ENCODE measurements at regions not wholly inside any gene's neighbourhood (a gene's known extent, or its start where the extent isn't known, plus 50 kb on each side); places are given as distances from the start of the nearest gene placed in this dataset.

DNA sequence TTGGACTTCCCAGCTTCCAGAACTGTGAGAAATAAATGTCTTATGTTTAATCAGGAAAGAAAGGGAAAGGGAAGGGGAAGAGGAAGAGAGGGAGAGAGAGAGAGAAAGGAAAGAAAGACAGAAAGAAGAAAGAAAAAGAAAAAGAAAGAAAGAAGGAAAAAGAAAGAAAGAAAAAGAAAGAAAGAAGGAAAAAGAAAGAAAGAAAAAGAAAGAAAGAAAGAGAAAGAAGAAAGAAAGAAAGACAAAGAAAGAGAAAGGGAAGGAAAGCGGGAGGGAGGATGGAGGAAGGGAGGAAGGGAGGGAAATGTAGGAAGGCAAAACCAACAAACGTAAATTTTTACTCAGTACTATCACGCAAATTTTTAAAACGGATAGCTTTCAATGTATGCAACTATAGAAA is 2281.8 kb downstream of the LRRC4C start:
- Mint-ChIP-seq H3K36me3 (peaks cover 32% of the 10 kb centered on the region), H3K27me3 (ENCODE audit: low read depth) (no peaks in the 10 kb centered on the region; the same call in 1 of the 2 replicates), H3K27ac (no peak overlapping the region), H3K4me1 (peaks cover 4% of the 10 kb centered on the region), H3K4me3 (no peak overlapping the region), H3K9me3 (peaks cover 46% of the 10 kb centered on the region)
- DNase-seq (ENCODE audit: low spot score) = no peak
- TF ChIP-seq, protein P1, sequence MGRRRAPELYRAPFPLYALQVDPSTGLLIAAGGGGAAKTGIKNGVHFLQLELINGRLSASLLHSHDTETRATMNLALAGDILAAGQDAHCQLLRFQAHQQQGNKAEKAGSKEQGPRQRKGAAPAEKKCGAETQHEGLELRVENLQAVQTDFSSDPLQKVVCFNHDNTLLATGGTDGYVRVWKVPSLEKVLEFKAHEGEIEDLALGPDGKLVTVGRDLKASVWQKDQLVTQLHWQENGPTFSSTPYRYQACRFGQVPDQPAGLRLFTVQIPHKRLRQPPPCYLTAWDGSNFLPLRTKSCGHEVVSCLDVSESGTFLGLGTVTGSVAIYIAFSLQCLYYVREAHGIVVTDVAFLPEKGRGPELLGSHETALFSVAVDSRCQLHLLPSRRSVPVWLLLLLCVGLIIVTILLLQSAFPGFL (CRISPR knock-in tag; IDR thresholded peaks at IDR 0.05; ENCODE audit: borderline replicate concordance) = no peak
- TF ChIP-seq NFATC4 (CRISPR knock-in tag; IDR thresholded peaks at IDR 0.05) (no peak), FOXK1 (CRISPR knock-in tag; IDR thresholded peaks at IDR 0.05) (no peak), ELF4 (CRISPR knock-in tag; IDR thresholded peaks at IDR 0.05; ENCODE audit: low read depth) (no peak), NFYB (CRISPR knock-in tag; conservative IDR thresholded peaks at IDR 0.05; ENCODE audit: low read depth) (no peak), ZNF396 (CRISPR knock-in tag; IDR thresholded peaks at IDR 0.05; ENCODE audit: borderline replicate concordance) (no peak), ZNF232 (CRISPR knock-in tag; IDR thresholded peaks at IDR 0.05) (no peak), HMGA2 (CRISPR knock-in tag; IDR thresholded peaks at IDR 0.05) (no peak), SP1 (CRISPR knock-in tag; conservative IDR thresholded peaks at IDR 0.05) (no peak), FOXP1 (CRISPR knock-in tag; IDR thresholded peaks at IDR 0.05; ENCODE audit: borderline replicate concordance) (no peak), KAT7 (CRISPR knock-in tag; IDR thresholded peaks at IDR 0.05; ENCODE audit: borderline replicate concordance) (no peak), CREM (CRISPR knock-in tag; IDR thresholded peaks at IDR 0.05) (no peak)
- TF ChIP-seq, protein P2, sequence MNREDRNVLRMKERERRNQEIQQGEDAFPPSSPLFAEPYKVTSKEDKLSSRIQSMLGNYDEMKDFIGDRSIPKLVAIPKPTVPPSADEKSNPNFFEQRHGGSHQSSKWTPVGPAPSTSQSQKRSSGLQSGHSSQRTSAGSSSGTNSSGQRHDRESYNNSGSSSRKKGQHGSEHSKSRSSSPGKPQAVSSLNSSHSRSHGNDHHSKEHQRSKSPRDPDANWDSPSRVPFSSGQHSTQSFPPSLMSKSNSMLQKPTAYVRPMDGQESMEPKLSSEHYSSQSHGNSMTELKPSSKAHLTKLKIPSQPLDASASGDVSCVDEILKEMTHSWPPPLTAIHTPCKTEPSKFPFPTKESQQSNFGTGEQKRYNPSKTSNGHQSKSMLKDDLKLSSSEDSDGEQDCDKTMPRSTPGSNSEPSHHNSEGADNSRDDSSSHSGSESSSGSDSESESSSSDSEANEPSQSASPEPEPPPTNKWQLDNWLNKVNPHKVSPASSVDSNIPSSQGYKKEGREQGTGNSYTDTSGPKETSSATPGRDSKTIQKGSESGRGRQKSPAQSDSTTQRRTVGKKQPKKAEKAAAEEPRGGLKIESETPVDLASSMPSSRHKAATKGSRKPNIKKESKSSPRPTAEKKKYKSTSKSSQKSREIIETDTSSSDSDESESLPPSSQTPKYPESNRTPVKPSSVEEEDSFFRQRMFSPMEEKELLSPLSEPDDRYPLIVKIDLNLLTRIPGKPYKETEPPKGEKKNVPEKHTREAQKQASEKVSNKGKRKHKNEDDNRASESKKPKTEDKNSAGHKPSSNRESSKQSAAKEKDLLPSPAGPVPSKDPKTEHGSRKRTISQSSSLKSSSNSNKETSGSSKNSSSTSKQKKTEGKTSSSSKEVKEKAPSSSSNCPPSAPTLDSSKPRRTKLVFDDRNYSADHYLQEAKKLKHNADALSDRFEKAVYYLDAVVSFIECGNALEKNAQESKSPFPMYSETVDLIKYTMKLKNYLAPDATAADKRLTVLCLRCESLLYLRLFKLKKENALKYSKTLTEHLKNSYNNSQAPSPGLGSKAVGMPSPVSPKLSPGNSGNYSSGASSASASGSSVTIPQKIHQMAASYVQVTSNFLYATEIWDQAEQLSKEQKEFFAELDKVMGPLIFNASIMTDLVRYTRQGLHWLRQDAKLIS (CRISPR knock-in tag; IDR thresholded peaks at IDR 0.05; ENCODE audit: borderline replicate concordance) = no peak
- TF ChIP-seq, protein P3, sequence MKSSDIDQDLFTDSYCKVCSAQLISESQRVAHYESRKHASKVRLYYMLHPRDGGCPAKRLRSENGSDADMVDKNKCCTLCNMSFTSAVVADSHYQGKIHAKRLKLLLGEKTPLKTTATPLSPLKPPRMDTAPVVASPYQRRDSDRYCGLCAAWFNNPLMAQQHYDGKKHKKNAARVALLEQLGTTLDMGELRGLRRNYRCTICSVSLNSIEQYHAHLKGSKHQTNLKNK (CRISPR knock-in tag; IDR thresholded peaks at IDR 0.05) = no peak
- TF ChIP-seq, protein P4, sequence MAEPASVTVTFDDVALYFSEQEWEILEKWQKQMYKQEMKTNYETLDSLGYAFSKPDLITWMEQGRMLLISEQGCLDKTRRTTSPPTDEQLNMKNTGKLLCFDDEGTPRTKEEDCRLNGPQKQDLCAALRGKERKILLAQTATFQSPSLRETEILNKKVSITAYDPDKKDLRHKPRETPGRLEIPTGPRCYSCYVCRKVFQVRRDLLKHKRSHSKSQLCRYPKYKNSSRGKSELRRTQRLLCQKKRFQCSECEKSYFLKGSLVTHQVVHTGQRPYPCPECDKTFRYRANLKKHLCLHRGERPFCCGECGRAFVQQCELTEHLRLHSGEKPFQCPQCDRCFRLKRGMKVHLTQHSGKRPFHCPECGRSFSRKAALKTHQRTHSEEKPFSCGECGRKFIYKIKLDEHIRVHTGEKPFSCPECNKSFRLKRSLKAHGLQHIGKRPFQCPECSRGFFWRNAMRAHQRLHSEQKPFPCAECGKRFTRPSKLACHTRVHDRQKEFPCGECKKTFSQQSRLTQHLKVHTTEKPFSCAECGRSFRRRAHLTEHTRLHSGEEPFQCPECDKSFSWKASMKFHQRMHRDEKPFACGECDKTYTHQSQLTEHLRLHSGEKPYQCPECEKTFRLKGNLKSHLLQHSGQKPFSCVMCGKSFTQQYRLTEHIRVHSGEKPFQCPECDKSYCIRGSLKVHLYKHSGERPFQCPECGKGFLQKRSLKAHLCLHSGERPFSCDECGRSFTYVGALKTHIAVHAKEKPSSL (CRISPR knock-in tag; conservative IDR thresholded peaks at IDR 0.05) = no peak
- TF ChIP-seq, protein P5, sequence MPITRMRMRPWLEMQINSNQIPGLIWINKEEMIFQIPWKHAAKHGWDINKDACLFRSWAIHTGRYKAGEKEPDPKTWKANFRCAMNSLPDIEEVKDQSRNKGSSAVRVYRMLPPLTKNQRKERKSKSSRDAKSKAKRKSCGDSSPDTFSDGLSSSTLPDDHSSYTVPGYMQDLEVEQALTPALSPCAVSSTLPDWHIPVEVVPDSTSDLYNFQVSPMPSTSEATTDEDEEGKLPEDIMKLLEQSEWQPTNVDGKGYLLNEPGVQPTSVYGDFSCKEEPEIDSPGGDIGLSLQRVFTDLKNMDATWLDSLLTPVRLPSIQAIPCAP (CRISPR knock-in tag; IDR thresholded peaks at IDR 0.05) = no peak
- ATAC-seq = no peak
- ChIA-PET POLR2A (no interaction called here), CTCF (no interaction called here)

DNA sequence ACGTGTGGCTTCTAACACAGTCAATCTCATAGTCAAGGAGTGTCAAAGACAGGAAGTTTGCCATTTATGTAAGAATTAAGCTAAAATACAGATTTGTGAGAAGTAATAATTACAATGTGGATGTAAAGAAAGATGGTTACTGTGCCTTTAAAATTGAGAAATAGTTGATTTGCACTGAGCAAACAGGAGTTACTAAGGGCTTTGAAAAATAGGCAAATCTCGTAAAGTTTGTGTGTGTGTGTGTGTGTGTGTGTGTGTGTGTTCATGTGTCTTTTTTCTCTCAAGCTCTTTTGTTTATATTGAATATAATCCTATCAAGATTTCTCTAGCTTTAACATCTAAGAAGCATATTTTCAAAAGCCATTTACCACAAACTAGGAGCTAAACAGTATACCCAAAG is 2284.5 kb downstream of the LRRC4C start:
- no peak for DNase-seq (ENCODE audit: low spot score)
- ChIA-PET CTCF (no interaction called here), POLR2A (interaction anchor here (0.6 kb wide), 1 partner anchor 158 kb away, joined by 3 read pairs; no protein-coding TSS in a partner anchor)
- Mint-ChIP-seq H3K4me3 (no peak overlapping the region), H3K36me3 (peaks cover 32% of the 10 kb centered on the region), H3K9me3 (peaks cover 44% of the 10 kb centered on the region), H3K27ac (no peak overlapping the region), H3K4me1 (no peaks in the 10 kb centered on the region), H3K27me3 (ENCODE audit: low read depth) (no peaks in the 10 kb centered on the region; the same call in 1 of the 2 replicates)
- ATAC-seq = no peak
- no peak for TF ChIP-seq NR2C2 (CRISPR knock-in tag; IDR thresholded peaks at IDR 0.05)
- TF ChIP-seq, protein P6, sequence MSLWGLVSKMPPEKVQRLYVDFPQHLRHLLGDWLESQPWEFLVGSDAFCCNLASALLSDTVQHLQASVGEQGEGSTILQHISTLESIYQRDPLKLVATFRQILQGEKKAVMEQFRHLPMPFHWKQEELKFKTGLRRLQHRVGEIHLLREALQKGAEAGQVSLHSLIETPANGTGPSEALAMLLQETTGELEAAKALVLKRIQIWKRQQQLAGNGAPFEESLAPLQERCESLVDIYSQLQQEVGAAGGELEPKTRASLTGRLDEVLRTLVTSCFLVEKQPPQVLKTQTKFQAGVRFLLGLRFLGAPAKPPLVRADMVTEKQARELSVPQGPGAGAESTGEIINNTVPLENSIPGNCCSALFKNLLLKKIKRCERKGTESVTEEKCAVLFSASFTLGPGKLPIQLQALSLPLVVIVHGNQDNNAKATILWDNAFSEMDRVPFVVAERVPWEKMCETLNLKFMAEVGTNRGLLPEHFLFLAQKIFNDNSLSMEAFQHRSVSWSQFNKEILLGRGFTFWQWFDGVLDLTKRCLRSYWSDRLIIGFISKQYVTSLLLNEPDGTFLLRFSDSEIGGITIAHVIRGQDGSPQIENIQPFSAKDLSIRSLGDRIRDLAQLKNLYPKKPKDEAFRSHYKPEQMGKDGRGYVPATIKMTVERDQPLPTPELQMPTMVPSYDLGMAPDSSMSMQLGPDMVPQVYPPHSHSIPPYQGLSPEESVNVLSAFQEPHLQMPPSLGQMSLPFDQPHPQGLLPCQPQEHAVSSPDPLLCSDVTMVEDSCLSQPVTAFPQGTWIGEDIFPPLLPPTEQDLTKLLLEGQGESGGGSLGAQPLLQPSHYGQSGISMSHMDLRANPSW (CRISPR knock-in tag; conservative IDR thresholded peaks at IDR 0.05; ENCODE audit: low read depth) = no peak
- TF ChIP-seq TEAD4 (CRISPR knock-in tag; IDR thresholded peaks at IDR 0.05) = no peak
- TF ChIP-seq NFE2L1 (CRISPR knock-in tag; IDR thresholded peaks at IDR 0.05) = no peak
- TF ChIP-seq ZBTB21 (CRISPR knock-in tag; IDR thresholded peaks at IDR 0.05; ENCODE audit: borderline replicate concordance) = no peak
- no peak for TF ChIP-seq SP1 (CRISPR knock-in tag; conservative IDR thresholded peaks at IDR 0.05)
- no peak for TF ChIP-seq RELA (CRISPR knock-in tag; IDR thresholded peaks at IDR 0.05; ENCODE audit: borderline replicate concordance)
- TF ChIP-seq, protein P7, sequence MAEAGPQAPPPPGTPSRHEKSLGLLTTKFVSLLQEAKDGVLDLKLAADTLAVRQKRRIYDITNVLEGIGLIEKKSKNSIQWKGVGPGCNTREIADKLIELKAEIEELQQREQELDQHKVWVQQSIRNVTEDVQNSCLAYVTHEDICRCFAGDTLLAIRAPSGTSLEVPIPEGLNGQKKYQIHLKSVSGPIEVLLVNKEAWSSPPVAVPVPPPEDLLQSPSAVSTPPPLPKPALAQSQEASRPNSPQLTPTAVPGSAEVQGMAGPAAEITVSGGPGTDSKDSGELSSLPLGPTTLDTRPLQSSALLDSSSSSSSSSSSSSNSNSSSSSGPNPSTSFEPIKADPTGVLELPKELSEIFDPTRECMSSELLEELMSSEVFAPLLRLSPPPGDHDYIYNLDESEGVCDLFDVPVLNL (CRISPR knock-in tag; IDR thresholded peaks at IDR 0.05; ENCODE audit: borderline replicate concordance, low read depth) = no peak

Measured in WTC11 (cell line).